ENCODE measurements at regions not wholly inside any gene's neighbourhood (a gene's known extent, or its start where the extent isn't known, plus 50 kb on each side); places are given as distances from the start of the nearest gene placed in this dataset.
A peak's percentile ranks its signal among the peaks of the same experiment; 100 is the strongest.

DNA sequence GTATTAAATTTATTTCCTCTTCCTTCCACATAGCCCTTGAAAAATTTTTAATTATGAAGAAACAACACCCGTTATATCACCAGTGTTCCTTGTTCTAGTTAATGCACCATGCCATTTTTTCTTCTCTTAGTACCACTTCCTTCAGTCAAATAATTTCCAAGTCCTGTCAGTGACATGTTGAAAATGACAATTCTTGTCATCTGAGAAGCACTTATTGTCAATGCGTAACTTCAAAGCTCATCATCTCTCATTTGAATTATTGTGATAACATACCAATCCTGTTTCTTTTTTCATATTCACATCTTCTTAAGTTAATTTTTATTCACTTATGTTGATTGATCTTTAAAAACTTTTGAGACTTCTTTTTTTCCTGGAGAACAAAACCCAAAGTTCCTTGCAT is 320.4 kb downstream of the ASXL3 start:
- no peak for DNase-seq (ENCODE audit: low spot score)
- in situ Hi-C loops (cut with HindIII; ENCODE audit: low sequenced_read_pairs) = no loop called here

DNA sequence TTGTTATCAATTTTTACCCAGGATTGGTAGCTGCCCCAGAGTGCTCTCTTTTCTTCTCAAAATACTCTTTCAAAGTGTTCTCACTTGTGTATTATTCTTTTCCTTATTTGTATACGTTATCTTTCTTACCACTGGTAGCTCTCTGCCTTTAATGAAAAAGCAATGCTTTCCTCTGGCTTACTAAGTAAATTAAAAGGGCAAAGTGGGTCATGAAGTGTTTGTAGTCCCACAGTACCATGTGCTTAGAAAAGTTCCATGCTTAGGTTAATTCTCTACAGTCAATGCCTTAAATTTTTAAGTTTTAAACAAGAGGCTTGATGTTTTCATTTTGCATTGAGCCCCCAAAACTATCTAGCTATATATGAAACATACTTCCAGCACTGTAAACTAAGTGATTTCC is 300.2 kb downstream of the ASXL3 start:
- no peak for DNase-seq (ENCODE audit: low spot score)
- in situ Hi-C loops (cut with HindIII; ENCODE audit: low sequenced_read_pairs) = no loop called here

DNA sequence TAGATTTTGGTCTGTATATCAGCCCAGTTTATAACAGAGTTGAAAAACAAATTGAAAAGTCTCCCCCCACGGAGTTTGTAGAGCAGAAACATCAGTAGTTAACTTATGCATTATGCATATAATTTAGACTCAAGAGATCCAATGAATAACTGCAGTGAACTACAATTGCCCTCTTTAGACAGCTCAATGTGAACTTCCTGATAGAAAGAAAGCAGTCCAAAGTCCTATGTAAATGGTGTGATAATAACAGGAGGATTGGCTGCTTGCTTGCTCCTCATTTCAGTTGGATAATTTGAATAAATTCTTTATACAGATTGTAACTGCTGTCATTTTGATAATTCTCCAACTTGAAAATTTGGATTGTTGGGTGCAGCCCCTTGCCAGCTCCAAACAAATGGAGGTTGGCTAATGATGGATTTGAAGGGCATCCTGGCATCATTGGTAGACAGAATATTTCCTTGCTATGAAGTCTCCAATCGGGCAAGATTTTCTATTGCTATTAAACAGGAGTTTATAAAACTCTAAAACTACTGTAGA is 297.1 kb downstream of the ASXL3 start:
- peak; percentile 5 for DNase-seq (ENCODE audit: low spot score)
- in situ Hi-C loops (cut with HindIII; ENCODE audit: low sequenced_read_pairs) = no loop called here

DNA sequence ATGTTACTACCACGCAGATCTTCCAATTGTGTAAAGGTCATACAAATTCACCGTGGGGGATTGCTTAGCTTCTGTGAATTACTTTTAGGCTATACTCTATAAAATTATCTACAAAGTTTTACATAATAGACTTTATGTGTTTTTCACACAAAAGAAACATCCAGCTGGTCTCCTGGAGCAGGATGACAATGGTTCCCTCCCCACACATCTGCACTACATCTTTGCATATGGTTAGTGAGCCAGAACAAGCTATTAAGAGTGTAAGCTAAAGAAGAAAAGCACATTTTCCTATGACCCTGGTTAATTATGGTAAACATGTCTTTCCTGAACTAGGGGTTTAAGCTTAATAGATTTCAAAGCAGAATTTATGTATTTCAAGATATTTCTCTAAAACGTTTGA is 295.1 kb downstream of the ASXL3 start:
- in situ Hi-C loops (cut with HindIII; ENCODE audit: low sequenced_read_pairs) = no loop called here
- DNase-seq (ENCODE audit: low spot score) = no peak

DNA sequence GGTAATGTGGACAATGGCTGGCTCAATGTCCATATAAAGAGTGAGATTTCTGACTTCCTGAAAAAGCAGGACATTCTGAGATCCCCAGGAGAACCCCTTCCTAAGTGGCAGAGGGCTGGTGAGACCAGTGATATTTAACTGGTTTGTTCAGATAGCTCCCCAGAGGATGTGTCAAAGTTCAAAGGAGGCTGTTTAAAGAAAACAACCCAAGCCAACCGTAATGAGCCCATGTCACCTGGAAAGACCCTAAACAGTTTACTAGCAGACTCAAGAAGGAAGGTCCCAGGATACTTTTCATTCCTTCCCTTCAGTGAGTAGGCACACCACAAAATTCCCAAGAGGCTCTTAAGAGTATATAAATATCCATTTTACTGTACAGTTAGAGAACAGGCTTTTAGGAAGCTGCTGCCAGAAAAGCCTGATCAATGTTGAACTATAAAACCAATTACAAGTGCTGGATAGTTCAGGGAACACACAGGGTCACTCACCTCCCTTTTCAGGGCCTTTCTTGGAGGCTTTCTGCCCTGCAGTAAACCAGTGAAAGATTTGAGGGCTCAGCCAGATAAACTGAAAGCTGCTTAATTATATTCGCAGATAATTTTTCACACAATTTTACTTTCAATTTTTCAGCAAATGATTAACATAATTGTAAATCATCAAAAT is 293.5 kb downstream of the ASXL3 start:
- in situ Hi-C loops (cut with HindIII; ENCODE audit: low sequenced_read_pairs) = no loop called here
- DNase-seq (ENCODE audit: low spot score) = no peak

DNA sequence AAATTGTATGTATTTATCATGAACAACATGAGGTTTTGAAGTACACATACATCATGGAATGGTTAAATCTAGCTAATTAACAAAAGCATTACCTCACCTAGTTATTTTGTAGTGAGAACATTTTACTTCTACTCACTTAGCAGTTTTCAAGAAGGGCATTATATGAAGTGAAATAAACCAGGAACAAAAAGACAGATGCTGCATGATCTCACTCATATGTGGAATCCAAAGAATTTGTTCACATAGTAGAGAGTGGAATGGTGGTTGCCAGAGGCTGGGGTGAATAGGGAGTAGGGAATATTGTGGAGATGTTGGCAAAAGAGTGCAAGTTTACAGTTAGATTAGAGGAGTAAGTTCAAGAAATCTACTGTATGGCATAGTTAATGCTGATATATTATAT is 292.0 kb downstream of the ASXL3 start:
- in situ Hi-C loops (cut with HindIII; ENCODE audit: low sequenced_read_pairs) = no loop called here
- DNase-seq (ENCODE audit: low spot score) = no peak

DNA sequence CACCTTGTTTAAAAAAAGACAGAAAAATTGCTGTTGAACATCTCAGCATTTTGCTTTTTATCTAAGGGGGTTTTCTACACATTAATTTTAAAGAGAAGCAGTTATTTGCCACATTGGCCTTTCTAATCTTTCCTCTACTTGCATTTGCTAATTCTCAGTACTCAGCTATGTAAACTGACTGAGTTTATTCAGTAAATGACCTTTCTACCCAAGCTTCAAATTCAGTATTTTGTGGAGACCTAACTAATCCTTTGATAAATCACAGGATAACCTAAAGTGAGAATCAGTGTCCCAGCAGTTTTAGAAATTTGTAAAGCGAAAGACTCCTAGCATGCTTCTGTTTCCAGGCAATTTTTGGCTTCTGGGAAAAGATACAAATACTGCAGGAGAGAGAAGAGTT is 288.4 kb downstream of the ASXL3 start:
- DNase-seq (ENCODE audit: low spot score) = no peak

DNA sequence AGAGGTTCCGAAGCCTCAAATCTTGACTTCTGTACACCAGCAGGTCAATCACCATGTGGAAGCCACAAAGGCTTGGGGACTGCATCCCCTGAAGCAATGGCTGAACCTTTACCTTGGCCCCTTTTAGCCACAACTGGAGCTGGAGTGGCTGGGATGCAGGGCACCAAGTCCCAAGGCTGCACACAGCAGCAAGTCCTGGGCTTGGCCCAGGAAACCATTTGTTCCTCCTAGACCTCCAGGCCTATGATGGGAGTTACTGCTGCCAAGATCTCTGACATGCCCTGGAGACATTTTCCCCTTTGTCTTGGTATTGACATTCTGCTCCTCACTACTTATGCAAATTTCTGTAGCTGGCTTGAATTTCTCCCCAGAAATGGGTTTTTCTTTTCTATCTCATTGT is 285.9 kb downstream of the ASXL3 start:
- DNase-seq (ENCODE audit: low spot score) = no peak
- in situ Hi-C loops (cut with HindIII; ENCODE audit: low sequenced_read_pairs) = no loop called here

More for the DNA sequence above, 288.4 kb downstream of the ASXL3 start:
- in situ Hi-C loops (cut with HindIII; ENCODE audit: low sequenced_read_pairs) = no loop called here

DNA sequence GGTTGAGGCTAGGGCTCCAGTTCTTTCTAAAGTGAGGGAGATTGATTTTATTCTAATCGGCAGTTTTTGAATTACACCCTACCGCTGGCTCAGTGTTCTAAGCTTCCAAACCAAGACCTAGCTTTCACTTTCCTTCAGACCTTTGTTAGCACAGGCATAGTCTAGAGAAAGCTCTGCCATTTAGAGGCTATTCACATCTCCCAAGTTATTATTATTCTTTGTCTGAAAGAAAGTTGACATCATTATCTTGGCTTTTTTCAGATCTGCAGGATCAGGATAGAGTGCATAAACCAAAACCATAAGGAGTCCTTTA is 276.8 kb downstream of the ASXL3 start:
- in situ Hi-C loops (cut with HindIII; ENCODE audit: low sequenced_read_pairs) = no loop called here
- no peak for DNase-seq (ENCODE audit: low spot score)

DNA sequence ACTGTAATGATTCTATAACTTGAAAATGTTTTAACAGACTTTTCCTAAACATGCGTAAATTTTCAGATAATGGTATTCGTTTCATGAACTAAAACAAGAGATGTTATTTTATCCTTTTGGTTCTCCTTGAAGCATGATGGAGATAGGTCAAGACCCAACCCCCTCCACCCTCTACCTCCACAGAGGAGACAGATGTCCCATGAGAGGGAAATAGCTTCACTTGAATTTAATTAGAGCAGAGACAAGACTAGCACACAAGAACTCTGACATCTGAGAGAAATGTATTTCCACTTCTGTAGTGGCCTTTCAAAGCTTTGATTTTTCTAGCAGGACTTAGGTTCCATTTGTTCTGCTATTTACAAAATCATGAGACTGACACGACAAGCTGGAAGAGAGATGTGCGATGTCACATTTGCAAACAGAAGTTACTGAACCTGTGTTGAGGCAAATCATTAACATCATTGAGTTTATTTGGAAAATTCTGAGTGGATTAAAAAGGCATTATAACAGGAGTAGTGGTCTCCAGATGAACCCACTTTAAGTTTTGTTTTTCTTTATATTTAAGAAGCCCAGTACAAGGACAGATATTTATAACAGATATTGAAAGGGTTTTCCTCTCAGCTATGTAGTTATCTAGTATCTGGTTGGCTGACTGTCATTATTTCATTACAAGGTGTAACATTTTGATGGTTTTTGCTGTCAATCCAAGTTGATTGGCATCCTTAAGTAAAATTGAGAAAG is 276.2 kb downstream of the ASXL3 start:
- no peak for DNase-seq (ENCODE audit: low spot score)
- in situ Hi-C loops (cut with HindIII; ENCODE audit: low sequenced_read_pairs) = no loop called here

DNA sequence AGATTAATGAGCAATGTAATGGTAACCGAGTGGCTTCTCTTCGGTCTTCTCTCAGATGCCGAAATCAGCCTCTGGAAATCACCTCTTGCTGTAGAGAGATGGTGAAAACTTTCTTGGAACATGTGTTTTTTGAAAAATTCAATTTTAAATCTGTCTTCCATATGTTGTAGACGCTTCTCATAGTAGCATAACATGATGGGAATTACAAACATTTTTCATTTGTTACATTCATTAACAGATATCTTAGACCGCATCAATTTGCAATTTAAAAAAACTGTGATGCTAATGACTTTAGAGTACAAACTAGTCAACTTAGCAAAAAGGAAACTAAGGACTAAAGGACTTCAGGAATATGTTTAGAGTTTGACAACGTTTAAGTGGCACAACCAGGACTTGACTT is 275.2 kb downstream of the ASXL3 start:
- DNase-seq (ENCODE audit: low spot score) = no peak
- in situ Hi-C loops (cut with HindIII; ENCODE audit: low sequenced_read_pairs) = no loop called here

DNA sequence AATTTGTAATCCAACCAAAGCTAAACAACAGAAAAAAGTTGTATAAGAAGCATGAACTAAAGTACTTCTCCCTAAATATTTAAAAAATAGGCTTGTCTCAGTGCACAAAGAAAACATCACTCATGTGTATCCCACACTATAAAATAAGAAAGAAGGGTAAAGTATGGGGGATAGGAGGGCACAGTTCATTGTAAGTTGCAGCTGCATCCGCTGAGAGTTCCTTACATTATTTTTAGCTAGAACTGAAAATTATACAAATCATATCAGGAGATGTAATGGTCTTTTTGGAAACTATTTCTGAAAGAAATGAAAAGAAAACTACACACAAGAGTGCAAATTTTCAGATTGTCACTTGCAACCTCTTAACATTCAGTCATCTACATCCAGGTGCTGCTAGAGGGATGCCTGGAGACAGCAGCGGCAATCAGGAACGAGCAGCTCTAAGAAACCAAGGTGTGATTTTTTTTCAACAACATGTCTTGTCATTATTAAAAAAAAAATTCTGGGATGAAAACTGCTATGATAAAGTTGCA is 273.6 kb downstream of the ASXL3 start:
- in situ Hi-C loops (cut with HindIII; ENCODE audit: low sequenced_read_pairs) = no loop called here
- no peak for DNase-seq (ENCODE audit: low spot score)

DNA sequence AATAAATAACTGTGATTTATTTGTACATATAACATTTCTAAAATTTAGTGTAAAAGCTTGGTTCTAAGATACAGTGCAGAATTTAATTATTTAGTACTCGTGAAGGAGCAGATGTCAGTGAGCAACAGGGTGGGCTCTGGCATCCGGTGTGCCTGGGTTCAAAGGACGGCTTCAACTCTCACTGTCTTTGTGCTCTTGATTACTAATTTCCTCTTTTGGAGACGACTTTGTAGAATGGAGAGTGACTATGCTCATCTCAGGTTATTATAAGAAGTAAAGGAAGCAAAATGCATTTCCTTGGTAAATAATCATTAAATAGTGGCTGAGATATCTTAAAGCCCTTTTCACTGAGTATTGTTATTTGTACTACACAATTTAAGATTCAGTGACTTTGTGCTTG is 271.7 kb downstream of the ASXL3 start:
- no peak for DNase-seq (ENCODE audit: low spot score)
- in situ Hi-C loops (cut with HindIII; ENCODE audit: low sequenced_read_pairs) = no loop called here

DNA sequence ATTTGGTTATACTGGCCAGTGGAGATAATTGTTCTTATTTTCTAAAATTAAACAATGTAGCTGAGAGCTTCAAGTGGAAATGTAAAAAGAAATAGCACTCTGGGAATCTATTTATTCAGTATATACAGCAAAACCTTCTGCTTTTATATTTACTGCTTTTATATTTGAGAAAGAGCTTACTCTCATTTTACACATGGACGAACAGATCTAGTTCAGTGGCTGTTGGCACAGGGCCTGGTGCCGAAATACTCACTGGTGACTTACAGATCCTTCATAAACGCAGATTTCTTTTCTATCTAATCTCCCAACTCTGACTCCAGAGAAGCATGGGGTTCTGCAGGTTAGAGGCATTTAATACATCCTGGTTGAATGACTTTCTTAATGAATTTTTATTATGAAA is 266.2 kb downstream of the ASXL3 start:
- peak; percentile 19 for DNase-seq (ENCODE audit: low spot score)
- in situ Hi-C loops (cut with HindIII; ENCODE audit: low sequenced_read_pairs) = no loop called here

DNA sequence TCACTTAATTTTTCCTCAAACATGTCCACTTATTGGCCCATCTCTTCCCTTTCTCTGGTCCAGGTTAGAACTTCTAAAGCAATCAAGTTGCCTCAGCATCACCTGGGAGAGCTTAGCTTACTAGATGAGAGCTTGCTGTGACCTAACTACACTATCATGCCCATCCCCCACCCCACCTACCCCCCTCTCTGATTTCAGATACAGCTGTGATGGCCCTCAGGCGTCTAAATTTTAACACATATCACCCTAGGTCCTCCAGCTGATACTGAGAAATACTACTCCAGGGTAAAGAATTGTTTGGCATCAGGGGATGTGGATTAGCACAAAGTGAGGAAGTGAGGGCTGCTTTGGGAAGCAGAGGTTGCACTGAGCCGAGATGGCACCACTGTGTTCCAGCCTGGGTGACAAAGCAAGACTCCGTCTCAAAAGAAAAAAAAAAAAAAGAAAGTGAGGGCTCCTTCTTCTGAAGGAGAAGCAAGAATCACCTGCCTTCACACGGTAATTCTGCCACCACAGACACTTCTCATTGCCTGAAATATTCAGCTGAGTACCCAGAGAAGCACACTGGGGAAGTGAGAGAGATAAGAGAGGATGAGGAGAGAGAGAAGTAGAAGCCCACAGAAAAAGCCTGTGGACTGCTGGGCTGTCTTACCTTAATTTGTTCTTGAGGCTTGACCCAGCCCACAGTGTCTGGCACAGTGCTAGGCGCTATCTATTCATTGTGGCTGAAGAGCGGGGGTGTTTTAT is 263.4 kb downstream of the ASXL3 start:
- DNase-seq (ENCODE audit: low spot score) = no peak
- in situ Hi-C loops (cut with HindIII; ENCODE audit: low sequenced_read_pairs) = no loop called here

DNA sequence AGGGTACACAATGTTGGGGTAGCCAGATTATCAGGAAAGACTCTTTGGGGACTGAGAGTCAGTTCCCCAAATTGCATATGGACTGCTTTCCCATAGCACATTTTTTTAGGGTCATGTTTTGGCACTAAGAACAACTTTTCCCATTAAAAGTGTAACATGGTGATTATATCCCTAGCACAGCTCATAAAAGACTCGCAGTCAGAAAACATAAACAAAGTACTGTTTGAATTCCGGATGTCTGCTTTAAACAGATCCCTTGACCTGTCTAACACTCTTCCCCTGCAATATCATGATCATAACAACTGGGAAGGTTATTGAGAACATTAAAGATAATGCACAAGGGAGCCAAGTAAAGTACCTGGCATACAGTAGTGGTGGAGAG is 262.2 kb downstream of the ASXL3 start:
- no peak for DNase-seq (ENCODE audit: low spot score)
- in situ Hi-C loops (cut with HindIII; ENCODE audit: low sequenced_read_pairs) = no loop called here

DNA sequence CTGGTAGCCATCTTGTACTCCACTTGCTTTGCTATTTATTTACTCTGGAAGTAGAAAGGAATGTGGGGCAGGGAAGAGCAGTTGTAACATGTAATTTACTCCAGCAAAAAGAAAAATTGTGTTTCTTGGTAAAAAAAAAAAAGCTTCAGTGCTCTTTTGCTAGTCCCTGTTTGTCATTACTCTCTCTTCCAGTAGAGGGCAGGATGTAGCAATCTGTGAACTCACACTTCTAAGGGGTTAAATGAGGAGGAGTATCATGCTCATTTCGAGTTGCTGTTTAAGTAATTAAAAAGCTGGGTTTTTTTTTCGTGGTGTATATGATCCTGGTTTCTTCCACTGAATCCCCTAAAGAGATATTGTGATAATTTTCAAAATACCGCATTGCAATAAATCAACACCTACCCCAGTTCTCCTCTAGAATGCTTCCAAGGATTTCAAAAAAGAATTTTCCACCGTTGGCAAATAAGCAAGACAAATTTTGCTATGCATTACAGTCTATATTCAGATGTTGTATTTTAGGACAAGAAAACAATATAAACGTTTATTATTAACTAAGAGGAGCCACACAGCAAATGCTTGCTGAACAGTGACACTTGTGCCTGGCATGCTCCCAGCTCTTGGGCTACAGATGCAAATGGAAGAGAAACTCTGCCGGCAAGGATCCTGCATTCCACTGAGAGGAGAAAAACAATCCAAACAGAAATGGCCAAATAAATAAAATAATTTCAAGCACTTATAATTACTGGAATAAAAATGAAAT is 261.6 kb downstream of the ASXL3 start:
- in situ Hi-C loops (cut with HindIII; ENCODE audit: low sequenced_read_pairs) = no loop called here
- peak; percentile 68 for DNase-seq (ENCODE audit: low spot score)

DNA sequence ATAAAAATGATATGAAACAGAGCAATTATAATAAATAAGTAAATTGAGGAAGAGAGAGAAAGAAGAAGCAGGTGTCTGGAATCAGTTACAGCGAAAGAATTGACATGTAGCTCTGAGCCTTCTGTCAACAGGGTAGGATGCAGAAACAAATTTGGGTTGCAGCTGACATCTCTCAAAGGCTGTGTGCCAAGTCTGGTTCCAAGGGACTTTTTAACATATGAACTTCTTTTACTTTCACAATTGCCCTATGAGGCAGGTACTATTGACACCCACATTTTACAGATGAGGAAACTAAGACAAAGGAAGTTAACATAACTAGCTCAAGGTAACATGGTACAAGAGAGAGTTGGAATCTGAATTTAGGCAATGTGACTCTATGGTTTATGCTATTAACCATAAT is 260.0 kb downstream of the ASXL3 start:
- in situ Hi-C loops (cut with HindIII; ENCODE audit: low sequenced_read_pairs) = no loop called here
- DNase-seq (ENCODE audit: low spot score) = no peak

DNA sequence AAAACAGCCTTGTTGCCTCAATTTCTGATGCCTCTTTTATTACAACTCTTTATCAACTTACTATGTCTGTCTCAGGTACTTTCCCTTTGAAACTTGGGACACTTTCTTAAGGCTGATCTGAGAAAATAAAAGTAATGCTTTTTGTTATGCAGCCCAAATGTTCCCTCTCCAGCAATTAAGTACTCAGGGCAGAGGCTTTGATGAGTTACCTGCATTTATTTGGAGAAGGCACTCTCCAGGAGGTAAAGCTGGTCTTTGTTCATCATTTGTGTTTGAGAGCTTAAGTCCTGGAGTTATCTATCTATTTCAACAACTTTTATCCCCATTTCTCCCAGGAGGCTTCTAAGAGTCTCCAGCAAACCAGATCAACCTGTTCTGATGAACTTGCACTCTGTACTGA is 259.2 kb downstream of the ASXL3 start:
- DNase-seq (ENCODE audit: low spot score) = no peak
- in situ Hi-C loops (cut with HindIII; ENCODE audit: low sequenced_read_pairs) = no loop called here

DNA sequence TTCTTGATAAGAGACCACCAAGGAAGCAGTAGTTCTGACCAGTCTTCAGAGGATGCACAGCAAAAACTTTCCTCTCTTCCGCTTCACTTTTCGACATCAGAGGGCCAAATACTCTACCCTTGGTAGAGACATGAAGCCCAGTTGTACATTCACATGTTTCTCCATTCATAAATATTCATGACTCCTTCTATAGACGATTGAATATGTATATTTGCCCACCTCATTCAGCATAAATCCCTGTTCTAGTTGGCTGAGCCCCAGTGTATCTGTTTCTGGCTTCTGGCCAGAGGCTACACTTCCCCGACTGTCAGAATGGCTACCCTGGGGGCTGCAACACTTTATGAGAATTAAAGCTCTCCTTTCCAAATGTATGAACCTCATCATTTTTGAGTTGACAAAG is 258.5 kb downstream of the ASXL3 start:
- in situ Hi-C loops (cut with HindIII; ENCODE audit: low sequenced_read_pairs) = no loop called here
- no peak for DNase-seq (ENCODE audit: low spot score)
